ENCODE measurements at regions not wholly inside any gene's neighbourhood (a gene's known extent, or its start where the extent isn't known, plus 50 kb on each side); places are given as distances from the start of the nearest gene placed in this dataset.

DNA sequence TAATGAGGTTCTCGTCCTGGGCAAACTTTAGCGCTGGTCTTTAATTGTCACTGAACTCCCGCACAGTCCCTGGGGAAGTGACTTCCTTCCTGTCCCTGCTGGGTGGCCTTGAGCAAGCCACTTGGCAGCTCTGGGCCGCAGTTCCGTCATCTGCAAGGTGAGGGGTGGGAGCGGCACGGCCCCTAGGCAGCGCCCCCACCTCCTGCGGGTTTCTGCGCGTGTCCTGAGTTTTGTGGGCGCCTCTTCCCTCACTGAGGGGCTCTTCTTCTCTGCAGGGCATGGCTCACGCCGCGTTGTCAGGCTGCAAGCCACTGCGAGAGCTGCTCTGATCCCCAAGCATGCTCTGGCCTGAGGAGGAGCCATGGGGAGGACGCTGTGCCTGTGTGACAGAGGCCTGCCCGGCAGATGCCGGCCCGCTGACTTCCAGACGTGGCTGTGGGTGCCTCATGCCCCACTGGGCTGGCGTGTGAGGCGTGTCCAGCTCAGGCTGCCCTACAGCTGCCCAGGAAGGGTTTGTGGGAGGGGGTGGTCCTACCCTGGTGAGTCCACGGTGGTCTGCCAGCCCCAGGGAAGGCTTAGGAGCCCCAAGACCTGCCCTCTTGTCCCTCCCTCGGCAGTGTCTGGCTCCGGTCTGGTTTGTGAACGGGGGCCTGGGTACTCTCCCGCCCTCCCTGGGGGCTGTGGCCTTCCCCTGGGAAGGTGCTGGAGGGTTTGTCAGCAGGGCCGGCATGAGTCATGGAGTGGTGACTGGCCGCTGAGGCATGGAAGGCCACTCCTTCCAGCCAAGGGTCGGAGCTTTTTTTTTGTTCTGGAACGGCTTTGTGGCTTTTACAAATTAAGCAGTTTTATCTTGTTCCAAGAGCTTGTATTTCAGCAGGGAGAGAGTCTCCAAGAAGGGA, 182.0 kb downstream of the SEC14L1 start (continued):
- TF ChIP-seq ZBTB12 (CRISPR knock-in tag; IDR thresholded peaks at IDR 0.05) = no peak
- TF ChIP-seq ZNF785 (CRISPR knock-in tag; IDR thresholded peaks at IDR 0.05) = no peak
- TF ChIP-seq, protein P1, sequence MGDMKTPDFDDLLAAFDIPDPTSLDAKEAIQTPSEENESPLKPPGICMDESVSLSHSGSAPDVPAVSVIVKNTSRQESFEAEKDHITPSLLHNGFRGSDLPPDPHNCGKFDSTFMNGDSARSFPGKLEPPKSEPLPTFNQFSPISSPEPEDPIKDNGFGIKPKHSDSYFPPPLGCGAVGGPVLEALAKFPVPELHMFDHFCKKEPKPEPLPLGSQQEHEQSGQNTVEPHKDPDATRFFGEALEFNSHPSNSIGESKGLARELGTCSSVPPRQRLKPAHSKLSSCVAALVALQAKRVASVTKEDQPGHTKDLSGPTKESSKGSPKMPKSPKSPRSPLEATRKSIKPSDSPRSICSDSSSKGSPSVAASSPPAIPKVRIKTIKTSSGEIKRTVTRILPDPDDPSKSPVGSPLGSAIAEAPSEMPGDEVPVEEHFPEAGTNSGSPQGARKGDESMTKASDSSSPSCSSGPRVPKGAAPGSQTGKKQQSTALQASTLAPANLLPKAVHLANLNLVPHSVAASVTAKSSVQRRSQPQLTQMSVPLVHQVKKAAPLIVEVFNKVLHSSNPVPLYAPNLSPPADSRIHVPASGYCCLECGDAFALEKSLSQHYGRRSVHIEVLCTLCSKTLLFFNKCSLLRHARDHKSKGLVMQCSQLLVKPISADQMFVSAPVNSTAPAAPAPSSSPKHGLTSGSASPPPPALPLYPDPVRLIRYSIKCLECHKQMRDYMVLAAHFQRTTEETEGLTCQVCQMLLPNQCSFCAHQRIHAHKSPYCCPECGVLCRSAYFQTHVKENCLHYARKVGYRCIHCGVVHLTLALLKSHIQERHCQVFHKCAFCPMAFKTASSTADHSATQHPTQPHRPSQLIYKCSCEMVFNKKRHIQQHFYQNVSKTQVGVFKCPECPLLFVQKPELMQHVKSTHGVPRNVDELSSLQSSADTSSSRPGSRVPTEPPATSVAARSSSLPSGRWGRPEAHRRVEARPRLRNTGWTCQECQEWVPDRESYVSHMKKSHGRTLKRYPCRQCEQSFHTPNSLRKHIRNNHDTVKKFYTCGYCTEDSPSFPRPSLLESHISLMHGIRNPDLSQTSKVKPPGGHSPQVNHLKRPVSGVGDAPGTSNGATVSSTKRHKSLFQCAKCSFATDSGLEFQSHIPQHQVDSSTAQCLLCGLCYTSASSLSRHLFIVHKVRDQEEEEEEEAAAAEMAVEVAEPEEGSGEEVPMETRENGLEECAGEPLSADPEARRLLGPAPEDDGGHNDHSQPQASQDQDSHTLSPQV (IDR thresholded peaks at IDR 0.05) = peak; percentile 64; the same call in 1 of the 2 replicates
- TF ChIP-seq ATF2 (CRISPR knock-in tag; IDR thresholded peaks at IDR 0.05) = no peak
- TF ChIP-seq ZBTB33 (CRISPR knock-in tag; IDR thresholded peaks at IDR 0.05) = no peak
- no peak for TF ChIP-seq FOXK1 (CRISPR knock-in tag; IDR thresholded peaks at IDR 0.05; ENCODE audit: borderline replicate concordance)
- TF ChIP-seq, protein P2, sequence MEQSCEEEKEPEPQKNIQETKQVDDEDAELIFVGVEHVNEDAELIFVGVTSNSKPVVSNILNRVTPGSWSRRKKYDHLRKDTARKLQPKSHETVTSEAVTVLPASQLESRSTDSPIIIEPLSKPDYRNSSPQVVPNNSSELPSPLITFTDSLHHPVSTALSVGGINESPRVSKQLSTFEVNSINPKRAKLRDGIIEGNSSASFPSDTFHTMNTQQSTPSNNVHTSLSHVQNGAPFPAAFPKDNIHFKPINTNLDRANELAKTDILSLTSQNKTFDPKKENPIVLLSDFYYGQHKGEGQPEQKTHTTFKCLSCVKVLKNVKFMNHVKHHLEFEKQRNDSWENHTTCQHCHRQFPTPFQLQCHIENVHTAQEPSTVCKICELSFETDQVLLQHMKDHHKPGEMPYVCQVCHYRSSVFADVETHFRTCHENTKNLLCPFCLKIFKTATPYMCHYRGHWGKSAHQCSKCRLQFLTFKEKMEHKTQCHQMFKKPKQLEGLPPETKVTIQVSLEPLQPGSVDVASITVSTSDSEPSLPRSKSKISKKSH (CRISPR knock-in tag; IDR thresholded peaks at IDR 0.05) = no peak
- TF ChIP-seq GABPB1 (CRISPR knock-in tag; IDR thresholded peaks at IDR 0.05) = peak; percentile 66; the same call in 1 of the 2 replicates
- TF ChIP-seq NFIC (IDR thresholded peaks at IDR 0.05) = no peak
